C1 segment of cervical spinal cord (tissue), 14 donors: ENCODE measurements at regions not wholly inside any gene's neighbourhood (a gene's known extent, or its start where the extent isn't known, plus 50 kb on each side); places are given as distances from the start of the nearest gene placed in this dataset.
"Not testable (repeated sequence)": the region's sequence is repeated elsewhere in the genome, so short reads cannot be mapped to it uniquely, and the experiment has no call there.

Experiments used
- DNase-seq, 14 donors: peaks; one replicate each; lab custom pipeline; 2025; lab: John Stamatoyannopoulos, UW

DNA sequence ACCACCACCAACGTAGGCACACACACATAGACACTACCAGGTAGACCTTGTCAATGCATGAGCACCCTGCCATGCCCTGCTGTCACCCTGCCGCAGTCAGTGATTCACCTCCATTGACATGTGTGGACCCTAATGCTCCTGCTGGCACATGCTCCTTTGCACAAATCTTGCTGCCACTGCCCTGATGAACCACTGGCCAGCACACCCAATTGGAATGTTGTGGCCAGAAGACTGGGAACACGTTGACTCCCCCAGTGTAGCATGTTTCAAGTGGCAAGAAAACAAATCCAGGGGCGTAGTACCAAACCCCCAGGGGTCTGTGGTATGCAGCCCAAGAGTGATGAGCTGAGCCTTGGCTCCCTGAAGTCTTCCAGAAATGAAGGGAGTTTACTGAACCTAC lies 486.4 kb upstream of the KIF2B start:
- no peak for DNase-seq

GRCh38 chr17:53335443-53335842 lies 487.3 kb upstream of the KIF2B start:
- DNase-seq, result no peak

GRCh38 chr17:53330756-53331155 lies 492.0 kb upstream of the KIF2B start:
- no peak for DNase-seq

GRCh38 chr17:53321651-53322050 lies 501.1 kb upstream of the KIF2B start:
- DNase-seq, result no peak

DNA sequence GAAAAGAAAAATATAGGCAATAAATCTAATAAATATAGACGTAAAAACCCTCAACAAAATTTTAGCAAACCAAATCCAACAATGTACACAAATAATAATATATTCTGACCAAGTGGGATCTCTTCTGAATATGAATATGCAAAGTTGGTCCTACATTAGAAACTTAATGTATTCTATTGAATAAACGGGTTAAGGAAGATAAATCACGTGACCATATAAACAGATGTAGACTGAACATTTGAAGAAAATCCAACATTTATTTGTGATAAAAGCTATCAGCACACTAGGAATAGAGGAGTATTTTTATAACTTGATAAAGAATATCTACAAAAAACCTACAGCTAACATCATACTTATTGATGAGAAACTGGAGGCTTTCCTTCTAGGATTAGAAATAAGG lies 502.8 kb upstream of the KIF2B start:
- DNase-seq, result no peak

GRCh38 chr17:53316988-53317387 lies 505.7 kb upstream of the KIF2B start:
- no peak for DNase-seq

- no peak for DNase-seq
Observed at GRCh38 chr17:53316073-53316472, 506.7 kb upstream of the KIF2B start.

DNA sequence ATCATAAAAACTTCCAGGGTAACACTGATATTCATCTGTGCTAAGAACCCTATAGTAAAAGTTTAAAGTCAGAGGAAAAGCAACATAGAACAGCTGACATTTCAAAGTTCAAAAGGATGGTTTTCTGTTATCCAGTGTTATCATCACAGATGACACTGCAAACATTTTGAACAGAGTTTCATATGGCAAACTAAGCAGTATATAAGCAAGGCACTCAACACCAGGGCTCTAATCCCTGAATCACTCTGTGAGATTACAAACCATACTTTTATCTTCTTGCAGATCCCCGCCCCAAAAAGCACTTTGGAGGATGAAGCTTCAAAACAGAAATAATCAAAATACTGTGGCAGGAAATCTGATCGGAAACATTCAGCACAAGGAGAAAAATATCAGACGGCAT lies 508.2 kb upstream of the KIF2B start:
- no peak for DNase-seq

DNA sequence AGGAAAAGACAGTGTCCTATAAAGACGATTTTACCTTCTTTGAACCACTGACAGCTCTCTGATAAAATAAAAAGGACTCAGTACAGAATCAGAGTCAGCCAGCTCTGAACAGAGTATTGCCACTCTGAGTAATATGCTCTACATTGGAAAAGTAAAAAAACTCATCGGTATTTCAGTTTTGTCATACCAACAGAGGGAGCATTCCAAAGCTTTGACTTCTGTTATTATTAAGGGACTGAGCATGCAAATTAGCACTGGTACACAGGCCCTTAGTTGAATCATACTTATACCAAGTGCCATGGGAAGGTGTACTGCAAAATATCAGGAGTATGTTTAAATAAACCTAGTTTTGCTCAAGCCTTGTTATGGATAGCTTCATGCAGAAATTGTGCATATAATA lies 509.0 kb upstream of the KIF2B start:
- DNase-seq, result no peak

GRCh38 chr17:53278466-53278865 lies 544.3 kb upstream of the KIF2B start:
- no peak for DNase-seq

GRCh38 chr17:53273126-53273525 lies 549.6 kb upstream of the KIF2B start:
- no peak for DNase-seq

GRCh38 chr17:53270936-53271335 lies 551.8 kb upstream of the KIF2B start:
- DNase-seq, result no peak

GRCh38 chr17:53264730-53265129 lies 558.0 kb upstream of the KIF2B start:
- no peak for DNase-seq

- no peak for DNase-seq
Observed at GRCh38 chr17:53253956-53254597, 568.6 kb upstream of the KIF2B start.

DNA sequence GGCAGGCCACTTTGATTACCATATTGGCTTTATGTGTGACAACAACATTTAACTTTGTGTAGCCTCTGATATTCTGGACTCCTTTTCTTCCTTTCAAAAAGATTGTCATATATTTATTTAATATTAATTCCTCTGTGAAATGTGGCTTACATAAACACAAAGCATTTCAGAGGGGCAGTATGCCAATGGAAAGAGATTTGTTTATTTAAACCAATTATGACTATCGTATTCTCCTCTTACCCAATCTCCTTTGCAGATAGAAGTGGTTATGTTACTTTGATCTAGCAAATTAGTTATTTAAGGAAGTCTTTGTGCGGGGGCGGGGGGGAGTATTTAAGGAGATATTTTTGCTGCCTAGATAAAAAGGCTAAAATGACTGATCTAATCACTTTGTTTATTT lies 573.7 kb upstream of the KIF2B start:
- no peak for DNase-seq

GRCh38 chr17:53234138-53234537 lies 588.6 kb upstream of the KIF2B start:
- DNase-seq, result no peak

DNA sequence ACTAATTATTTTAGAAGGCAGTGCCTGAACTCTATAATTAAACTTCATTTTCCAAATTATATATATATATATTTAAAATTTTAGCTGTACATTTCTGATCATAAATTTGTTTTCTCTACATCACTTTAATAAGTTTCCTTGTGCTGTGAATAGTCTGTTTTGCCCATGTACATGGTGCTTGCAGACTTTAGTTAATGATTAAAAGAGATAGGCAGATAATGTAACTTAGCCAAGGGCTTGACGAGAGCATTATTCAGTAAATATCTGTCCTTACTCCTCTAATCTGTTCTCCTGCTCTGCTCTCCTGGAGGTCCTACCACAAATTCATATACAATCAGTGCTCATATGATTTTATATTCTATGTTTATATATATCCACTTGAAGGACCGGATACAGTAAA lies 595.2 kb upstream of the KIF2B start:
- DNase-seq, result no peak

DNA sequence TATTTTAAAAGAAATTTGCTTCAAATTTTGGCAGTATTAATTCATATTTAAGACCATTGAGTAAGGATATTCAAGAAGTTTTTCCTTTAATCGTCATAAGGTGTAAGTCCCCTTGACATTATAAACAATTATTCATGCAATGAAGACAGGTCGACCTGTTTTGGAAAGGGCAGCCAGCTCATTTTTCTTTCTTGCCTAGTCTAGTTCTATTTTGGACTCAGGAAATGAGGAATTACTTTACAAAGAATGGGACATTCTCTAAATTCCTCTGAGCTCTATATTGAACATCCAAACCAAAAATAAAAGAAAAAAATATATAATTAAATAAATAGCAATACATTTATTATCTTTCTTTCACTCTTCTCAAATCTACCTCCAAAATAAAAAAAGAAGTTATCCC lies 595.6 kb upstream of the KIF2B start:
- no peak for DNase-seq

GRCh38 chr17:53219821-53220220 lies 602.9 kb upstream of the KIF2B start:
- DNase-seq, result no peak

GRCh38 chr17:53218723-53219122 lies 604.0 kb upstream of the KIF2B start:
- no peak for DNase-seq

- no peak for DNase-seq
Observed at GRCh38 chr17:53217311-53217710, 605.4 kb upstream of the KIF2B start.

GRCh38 chr17:53208935-53209334 lies 613.8 kb upstream of the KIF2B start:
- not testable (repeated sequence) for DNase-seq

DNA sequence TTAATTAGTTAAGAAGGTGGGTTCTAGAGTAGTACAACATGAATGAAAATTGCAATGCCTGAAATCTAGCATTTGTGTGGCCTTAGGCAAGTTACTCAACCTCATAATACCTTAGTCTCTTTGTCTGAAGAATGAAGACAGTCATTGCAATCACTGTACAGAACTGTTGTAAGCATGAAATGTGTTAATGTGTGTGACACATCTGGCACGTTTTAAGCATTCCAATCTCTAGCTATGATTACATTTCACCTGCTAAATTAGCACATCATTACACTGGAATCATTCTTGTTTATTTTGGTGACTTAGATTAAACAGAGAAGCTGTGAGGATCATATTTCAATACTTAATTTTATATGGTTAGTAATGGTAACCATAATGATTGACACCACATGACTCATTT lies 629.7 kb upstream of the KIF2B start:
- no peak for DNase-seq

DNA sequence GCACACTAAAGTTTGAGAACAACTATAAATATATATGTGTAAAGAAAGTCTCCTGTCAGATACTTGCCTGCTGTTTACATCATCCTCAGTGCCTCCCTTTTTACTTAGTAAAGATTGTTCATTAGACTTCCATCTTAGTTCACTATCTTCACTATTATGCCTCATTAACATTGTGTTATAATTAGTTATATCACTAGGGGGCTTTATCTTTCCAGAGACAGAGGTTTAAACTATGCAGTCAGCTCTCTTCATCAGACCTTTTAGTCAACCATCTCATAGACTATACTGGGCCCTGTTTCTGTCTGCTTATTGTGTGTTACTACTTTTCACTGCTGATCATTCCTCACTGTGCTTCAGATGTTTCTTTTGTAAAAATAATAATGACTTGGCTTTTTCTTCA lies 630.8 kb upstream of the KIF2B start:
- DNase-seq, result no peak
